HUDEP-2 (cell line): ENCODE measurements at regions not wholly inside any gene's neighbourhood (a gene's known extent, or its start where the extent isn't known, plus 50 kb on each side); places are given as distances from the start of the nearest gene placed in this dataset.
A peak's percentile ranks its signal among the peaks of the same experiment; 100 is the strongest.

Experiments
- DNase-seq, 76 experiments: peaks; one replicate each; lab custom pipeline; 2025; ENCODE audit not compliant: unreplicated experiment in 76 of 76; lab: John Stamatoyannopoulos, UW

DNA sequence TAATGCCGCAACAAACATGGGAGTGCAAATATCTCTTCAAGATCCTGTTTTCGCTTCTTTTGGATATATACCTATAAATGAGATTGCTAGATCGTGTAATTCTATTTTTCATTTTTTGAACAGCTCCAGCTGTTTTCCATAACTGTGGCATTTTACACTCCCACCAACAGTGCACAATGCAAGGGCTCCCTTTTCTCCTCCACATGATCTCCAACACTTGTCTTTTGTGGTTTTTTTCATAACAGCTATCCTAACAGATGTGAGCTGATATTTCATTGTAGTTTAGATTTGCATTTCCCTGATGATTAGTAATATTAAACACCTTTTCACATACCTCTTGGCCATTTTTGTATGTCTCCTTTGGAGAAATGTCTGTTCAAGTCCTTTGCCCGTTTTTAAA, 58.6 kb upstream of the TJP1 start:
- no peak for DNase-seq

DNA sequence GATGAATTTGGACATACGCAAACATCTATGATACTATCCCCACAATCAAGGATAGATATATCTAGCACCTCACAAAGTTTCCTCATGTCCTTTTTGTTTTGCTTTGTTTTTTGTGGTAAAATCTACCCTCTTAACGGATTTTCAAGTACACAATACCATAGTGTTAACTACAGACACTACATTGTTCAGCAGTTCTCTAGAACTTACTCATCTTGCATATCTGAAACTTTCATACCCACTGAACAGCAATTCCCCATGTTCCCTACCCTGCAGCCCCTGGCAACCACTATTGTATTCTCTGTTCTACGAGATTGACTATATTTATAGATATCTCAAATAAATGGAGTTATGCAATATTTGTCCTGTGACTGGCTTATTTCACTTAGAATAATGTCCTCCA, 58.1 kb upstream of the TJP1 start:
- DNase-seq: no peak

DNA sequence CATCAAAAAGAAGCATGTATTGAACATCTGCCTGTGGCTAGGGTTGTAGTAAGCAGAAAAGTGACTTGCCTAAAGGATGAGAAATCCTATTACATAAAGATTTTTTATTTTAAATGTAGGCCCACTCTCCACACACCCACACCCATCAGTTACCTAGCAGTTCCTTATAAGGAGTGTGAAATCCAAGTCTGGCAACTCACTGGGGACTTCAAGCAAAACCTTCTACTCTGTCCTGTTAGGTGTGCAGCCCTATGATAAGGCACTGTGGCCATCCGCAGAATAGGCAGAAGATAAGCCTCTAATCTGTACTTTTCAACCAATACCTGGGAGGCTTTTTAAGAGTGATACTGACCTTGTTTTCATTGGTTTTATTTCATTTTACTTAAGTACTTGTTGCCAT, 52.7 kb upstream of the TJP1 start:
- peak in 1 of 76 experiments; percentile 9 for DNase-seq

DNA sequence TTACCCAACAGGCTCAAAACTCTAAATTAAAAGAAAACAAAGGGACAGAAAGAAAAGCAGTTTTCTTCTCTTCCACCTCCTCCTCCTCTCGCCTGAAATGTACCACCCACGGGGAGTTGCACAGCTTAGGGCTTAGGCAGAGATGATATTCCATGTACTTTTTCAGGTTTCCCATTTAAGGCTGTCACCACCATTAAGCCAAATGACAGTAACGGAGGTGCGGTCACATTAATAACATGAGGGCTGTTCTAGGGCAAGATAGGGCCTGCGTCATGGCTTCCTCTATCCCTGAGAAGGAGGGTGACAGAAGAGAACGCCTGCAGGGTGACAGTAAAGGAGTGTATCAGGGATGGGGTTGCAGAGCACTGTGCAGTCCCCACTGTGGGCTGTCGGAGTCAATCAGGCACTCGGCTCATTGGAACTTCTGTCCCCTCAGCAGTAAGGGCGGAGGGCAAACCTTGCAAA, 51.7 kb upstream of the TJP1 start:
- DNase-seq: no peak

DNA sequence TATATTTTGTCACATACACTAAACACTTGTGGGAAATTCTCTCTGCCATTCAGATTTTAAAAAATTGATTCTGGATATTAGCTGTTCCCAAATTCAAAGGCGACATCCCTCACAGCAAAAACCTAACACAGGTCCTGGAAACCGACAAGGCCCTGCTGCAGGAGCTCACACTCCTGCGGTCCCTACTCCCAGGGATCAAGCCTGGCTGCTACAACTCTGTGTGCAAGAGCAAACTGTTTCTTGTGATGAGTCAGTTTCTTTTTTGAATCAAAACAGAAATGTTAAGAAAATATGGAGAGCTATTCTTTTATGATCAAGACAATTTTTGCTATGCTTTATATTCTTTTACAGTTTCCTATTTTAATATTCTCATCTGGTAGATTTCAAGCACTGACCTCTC, 51.0 kb upstream of the TJP1 start:
- no peak for DNase-seq

DNA sequence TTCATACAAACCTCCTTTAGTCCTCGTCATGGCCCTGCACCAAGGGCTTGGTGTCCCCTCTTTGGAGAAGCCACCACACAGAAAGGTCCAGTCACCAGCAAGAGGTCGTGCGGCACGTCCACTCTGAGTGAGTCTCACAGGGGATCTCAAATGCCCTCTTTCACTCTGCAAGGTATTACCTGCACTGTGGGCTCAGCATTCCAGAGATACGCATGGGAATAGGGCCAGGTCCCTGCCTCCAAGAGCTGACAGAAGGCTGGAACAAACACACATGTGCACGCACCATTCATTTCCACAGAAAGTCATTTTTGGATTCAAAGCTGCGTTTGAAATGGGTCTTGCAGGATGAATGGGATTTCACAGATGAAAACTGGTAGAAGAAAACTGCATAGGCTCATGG, 50.4 kb upstream of the TJP1 start:
- DNase-seq: no peak
